GM12878 (cell line): ENCODE measurements at regions not wholly inside any gene's neighbourhood (a gene's known extent, or its start where the extent isn't known, plus 50 kb on each side); places are given as distances from the start of the nearest gene placed in this dataset.

Experiments used
- CHD1 ChIP-seq: IDR thresholded peaks from 2 replicates; pipeline ENCODE4 v1.6.1; 2012; ENCODE audit warnings: low read depth, low read length, improper control_type of control experiment
- CTCF ChIP-seq, 3 experiments: IDR thresholded peaks in 2 of 3; conservative IDR thresholded peaks in 1 of 3; 2 replicates each; pipeline ENCODE4 v1.5.1; 2011; ENCODE audit warnings: low read depth in 3 of 3, low read length in 3 of 3, mild to moderate bottlenecking in 3 of 3, control low read depth in 2 of 3, moderate library complexity in 2 of 3, inconsistent platforms in 1 of 3, mixed read lengths in 1 of 3; ENCODE audit not compliant: control insufficient read depth in 2 of 3, insufficient read depth in 1 of 3; ENCODE audit errors: extremely low read depth in 1 of 3
- EP300 ChIP-seq, 2 experiments: fragments of 150-350 bp in 1 of 2; IDR thresholded peaks; 2 replicates each; pipeline ENCODE4 v1.6.1; 2011 to 2012; ENCODE audit warnings: low read depth in 2 of 2, low read length in 2 of 2, borderline replicate concordance in 1 of 2, improper control_type of control experiment in 1 of 2, inconsistent platforms in 1 of 2; ENCODE audit not compliant: control insufficient read depth in 1 of 2
- EZH2 ChIP-seq: IDR thresholded peaks from 2 replicates; pipeline ENCODE4 v1.6.1; 2012; ENCODE audit warnings: low read depth, mild to moderate bottlenecking, control low read depth, inconsistent platforms, low read length, borderline replicate concordance; ENCODE audit not compliant: control insufficient read depth
- POLR2A ChIP-seq: IDR thresholded peaks from 2 replicates; pipeline ENCODE4 v1.6.1; 2011; ENCODE audit warnings: low read depth, mild to moderate bottlenecking, low read length
- RAD21 ChIP-seq: IDR thresholded peaks from 2 replicates; pipeline ENCODE4 v1.6.1; 2011; ENCODE audit warnings: mild to moderate bottlenecking, low read depth, low read length, moderate library complexity; ENCODE audit not compliant: insufficient read depth
- ZNF274 ChIP-seq: IDR thresholded peaks from one replicate; pipeline ENCODE4 v1.8.0; 2011; ENCODE audit not compliant: insufficient read length, insufficient read depth
- TF ChIP-seq, protein P1 (sequence below): IDR thresholded peaks from 2 replicates; pipeline ENCODE4 v1.6.1; 2012; ENCODE audit warnings: low read depth, low read length, improper control_type of control experiment

DNA sequence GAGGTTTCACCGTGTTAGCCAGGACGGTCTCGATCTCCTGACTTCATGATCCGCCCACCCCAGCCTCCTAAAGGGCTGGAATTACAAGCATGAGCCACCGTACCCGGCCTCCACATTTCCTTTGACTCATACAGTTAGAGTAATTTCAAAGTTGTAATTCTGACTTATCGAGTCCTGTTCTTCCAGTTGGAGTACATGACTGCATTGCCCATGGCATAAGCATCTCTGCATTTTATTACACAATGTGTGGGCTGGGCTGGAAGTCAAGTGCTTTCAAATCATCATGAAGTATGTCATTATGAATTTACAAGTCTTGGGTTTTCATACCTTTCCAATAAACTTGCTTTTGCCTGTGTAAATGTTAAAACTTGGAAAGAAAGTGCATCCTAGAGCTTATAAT, 1295.7 kb upstream of the FLRT2 start:
- no peak for TF ChIP-seq EP300 (IDR thresholded peaks at IDR 0.05; ENCODE audit: borderline replicate concordance in 1 of 2, control insufficient read depth in 1 of 2, low read depth in 2 of 2, low read length in 2 of 2)
- TF ChIP-seq POLR2A, result no peak
- no peak for TF ChIP-seq EZH2
- TF ChIP-seq, protein P1, sequence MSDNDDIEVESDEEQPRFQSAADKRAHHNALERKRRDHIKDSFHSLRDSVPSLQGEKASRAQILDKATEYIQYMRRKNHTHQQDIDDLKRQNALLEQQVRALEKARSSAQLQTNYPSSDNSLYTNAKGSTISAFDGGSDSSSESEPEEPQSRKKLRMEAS, result no peak
- no peak for TF ChIP-seq CHD1
- no peak for TF ChIP-seq RAD21
- TF ChIP-seq ZNF274, result no peak
- TF ChIP-seq CTCF (IDR thresholded peaks at IDR 0.05 in 2 of 3, conservative IDR thresholded peaks at IDR 0.05 in 1 of 3; ENCODE audit: control insufficient read depth in 2 of 3, extremely low read depth in 1 of 3, insufficient read depth in 1 of 3, low read depth in 3 of 3, low read length in 3 of 3), result no peak
